DOHH2 (cell line): ENCODE measurements at regions not wholly inside any gene's neighbourhood (a gene's known extent, or its start where the extent isn't known, plus 50 kb on each side); places are given as distances from the start of the nearest gene placed in this dataset.

Experiments used
- EZH2phosphoT487 ChIP-seq: fragments of 200-600 bp; sonication (generic); IDR thresholded peaks from 2 replicates; pipeline ENCODE4 v1.6.1; 2017; ENCODE audit warnings: borderline replicate concordance, mild to moderate bottlenecking, antibody characterized with exemption, low read length, moderate library complexity, mixed read lengths
- TF ChIP-seq, protein P1 (sequence below): fragments of 200-600 bp; sonication (generic); IDR thresholded peaks from one replicate; pipeline ENCODE4 v1.5.1; 2014; ENCODE audit warnings: antibody characterized with exemption, mild to moderate bottlenecking, low read depth, low read length; ENCODE audit not compliant: poor library complexity, severe bottlenecking

DNA sequence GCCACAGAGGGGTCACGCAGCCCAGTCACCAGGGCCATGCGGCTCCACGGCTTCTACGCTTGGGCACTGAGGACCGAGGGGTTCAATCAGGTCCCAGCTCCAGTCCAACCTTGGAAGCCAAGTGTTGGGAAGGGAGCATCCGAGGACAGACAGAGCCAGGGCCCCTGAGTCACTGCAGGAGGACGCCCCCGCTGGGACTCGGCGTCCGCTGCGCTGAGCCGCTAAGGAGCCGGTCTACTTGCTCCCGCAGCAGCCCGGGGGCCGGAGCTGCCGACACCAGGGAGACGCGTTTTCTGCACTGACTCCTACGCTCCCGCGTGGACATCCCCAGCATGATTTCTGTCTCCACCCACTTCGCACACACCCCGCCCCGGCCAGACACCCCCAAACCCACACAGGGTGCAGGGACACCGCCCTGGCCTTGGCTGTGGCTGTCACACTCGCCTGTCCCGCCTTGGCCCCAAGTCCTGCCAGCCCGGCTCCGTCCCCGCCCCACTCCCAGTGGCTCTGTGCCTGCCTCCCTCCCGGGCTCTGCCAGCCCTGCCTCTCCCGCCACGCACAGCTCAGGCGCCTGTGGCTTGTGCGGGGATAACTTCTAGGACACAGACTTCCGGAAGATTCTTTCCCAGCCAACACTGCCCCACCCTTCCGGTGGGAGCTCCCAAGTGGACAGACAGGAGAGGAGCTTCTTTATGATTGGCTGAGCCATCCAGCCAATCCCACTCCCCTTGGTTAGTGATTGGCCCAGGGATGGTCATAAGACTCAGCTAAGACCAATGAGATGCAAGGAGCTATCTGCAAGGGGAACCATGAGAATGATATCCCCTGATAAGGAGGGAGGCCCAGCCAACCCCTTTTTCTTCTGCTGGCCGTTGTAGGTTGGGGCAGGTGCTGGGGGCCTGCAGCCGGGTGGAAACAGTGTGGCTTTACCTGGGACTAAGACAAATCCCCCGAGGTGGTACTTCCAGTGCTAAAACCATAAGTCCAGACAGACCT is 118.9 kb upstream of the SFSWAP start:
- TF ChIP-seq, protein P1, sequence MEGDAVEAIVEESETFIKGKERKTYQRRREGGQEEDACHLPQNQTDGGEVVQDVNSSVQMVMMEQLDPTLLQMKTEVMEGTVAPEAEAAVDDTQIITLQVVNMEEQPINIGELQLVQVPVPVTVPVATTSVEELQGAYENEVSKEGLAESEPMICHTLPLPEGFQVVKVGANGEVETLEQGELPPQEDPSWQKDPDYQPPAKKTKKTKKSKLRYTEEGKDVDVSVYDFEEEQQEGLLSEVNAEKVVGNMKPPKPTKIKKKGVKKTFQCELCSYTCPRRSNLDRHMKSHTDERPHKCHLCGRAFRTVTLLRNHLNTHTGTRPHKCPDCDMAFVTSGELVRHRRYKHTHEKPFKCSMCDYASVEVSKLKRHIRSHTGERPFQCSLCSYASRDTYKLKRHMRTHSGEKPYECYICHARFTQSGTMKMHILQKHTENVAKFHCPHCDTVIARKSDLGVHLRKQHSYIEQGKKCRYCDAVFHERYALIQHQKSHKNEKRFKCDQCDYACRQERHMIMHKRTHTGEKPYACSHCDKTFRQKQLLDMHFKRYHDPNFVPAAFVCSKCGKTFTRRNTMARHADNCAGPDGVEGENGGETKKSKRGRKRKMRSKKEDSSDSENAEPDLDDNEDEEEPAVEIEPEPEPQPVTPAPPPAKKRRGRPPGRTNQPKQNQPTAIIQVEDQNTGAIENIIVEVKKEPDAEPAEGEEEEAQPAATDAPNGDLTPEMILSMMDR: no peak
- TF ChIP-seq EZH2phosphoT487: no peak
